ENCODE measurements at regions not wholly inside any gene's neighbourhood (a gene's known extent, or its start where the extent isn't known, plus 50 kb on each side); places are given as distances from the start of the nearest gene placed in this dataset.
A peak's percentile ranks its signal among the peaks of the same experiment; 100 is the strongest.

DNA sequence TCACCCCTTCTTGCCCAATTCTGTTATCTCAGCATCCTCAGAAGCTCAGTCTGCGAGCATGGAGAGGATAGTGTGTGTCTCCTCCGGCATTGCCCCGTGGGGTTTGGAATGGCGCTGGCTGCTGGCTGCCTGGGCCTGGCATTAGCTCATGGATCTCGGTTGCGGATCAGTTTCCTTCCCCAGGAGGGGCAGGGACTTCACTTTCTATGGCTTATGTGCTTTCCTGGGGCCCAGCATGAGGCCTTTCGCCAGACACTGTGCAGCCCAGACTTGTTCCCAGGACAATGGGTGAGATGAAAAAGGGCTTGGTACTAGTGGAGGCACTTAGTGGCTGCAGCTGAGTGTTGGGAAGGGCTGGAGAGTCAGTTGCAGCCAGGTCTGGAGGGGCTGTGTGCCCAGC is 143.3 kb downstream of the GLI2 start:
- no peak overlapping the region for H3K27ac ChIP-seq (replicated peaks)
- no peak for DNase-seq
- TF ChIP-seq, protein P1, sequence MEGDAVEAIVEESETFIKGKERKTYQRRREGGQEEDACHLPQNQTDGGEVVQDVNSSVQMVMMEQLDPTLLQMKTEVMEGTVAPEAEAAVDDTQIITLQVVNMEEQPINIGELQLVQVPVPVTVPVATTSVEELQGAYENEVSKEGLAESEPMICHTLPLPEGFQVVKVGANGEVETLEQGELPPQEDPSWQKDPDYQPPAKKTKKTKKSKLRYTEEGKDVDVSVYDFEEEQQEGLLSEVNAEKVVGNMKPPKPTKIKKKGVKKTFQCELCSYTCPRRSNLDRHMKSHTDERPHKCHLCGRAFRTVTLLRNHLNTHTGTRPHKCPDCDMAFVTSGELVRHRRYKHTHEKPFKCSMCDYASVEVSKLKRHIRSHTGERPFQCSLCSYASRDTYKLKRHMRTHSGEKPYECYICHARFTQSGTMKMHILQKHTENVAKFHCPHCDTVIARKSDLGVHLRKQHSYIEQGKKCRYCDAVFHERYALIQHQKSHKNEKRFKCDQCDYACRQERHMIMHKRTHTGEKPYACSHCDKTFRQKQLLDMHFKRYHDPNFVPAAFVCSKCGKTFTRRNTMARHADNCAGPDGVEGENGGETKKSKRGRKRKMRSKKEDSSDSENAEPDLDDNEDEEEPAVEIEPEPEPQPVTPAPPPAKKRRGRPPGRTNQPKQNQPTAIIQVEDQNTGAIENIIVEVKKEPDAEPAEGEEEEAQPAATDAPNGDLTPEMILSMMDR (IDR thresholded peaks at IDR 0.05; ENCODE audit: borderline replicate concordance) = no peak
- no peak overlapping the region for H3K4me3 ChIP-seq
- H3K4me1 ChIP-seq = peaks cover 8% of the 10 kb centered on the region
- peaks cover 29% of the 10 kb centered on the region for H3K27me3 ChIP-seq (ENCODE audit: low read depth)
- intact Hi-C loops (cut with micrococcal nuclease) = no loop called here
- no peaks in the 10 kb centered on the region for H3K9me3 ChIP-seq (replicated peaks)
- no peaks in the 10 kb centered on the region for H3K36me3 ChIP-seq

DNA sequence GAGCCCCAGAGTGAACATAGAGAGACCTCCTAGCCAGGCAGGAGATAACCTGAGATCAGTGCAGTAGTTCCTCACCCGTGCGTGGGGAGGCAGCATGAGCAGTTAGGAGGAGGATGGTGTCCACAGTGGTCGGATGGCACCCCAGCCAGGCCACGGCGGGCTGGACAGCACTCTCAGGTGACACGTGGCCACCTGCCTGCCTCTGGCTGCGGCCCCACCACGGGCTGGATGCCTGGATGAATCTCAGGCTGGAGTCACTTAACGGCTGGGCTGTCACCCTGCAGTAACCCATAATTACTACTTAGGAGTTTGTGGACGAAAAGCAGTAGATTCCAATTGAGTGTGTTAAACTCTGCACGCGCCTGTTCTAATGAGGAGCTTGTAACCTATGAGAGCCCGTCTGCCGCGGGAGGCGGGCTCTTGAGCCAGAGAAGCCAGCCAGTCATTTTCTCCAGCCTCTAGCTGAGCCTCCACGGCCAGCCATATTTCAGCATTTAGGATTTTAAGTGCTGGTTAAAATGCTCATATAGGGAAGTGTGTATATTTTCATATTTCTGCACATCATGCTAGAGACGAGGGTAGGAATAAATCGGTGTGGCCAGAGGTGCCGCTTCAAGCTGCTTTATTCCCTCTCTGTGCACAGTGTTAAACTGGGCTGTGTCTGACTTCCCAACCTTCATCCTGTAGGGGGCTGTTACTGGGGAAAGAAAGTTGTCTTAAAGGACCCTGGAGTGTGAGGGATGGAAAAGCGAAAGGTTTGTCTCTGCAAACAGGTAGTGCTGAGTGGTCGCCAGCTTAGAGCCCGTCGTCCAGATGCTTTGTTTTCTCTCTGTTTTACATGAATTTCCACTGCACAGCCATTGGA is 144.0 kb downstream of the GLI2 start:
- H3K27me3 ChIP-seq (ENCODE audit: low read depth) = peaks cover 26% of the 10 kb centered on the region
- H3K4me1 ChIP-seq = peaks cover 8% of the 10 kb centered on the region
- intact Hi-C loops (cut with micrococcal nuclease) = no loop called here
- DNase-seq = no peak
- no peaks in the 10 kb centered on the region for H3K9me3 ChIP-seq (replicated peaks)
- TF ChIP-seq, protein P1 (IDR thresholded peaks at IDR 0.05; ENCODE audit: borderline replicate concordance) = no peak
- no peaks in the 10 kb centered on the region for H3K36me3 ChIP-seq
- no peak overlapping the region for H3K4me3 ChIP-seq
- no peak overlapping the region for H3K27ac ChIP-seq (replicated peaks)

DNA sequence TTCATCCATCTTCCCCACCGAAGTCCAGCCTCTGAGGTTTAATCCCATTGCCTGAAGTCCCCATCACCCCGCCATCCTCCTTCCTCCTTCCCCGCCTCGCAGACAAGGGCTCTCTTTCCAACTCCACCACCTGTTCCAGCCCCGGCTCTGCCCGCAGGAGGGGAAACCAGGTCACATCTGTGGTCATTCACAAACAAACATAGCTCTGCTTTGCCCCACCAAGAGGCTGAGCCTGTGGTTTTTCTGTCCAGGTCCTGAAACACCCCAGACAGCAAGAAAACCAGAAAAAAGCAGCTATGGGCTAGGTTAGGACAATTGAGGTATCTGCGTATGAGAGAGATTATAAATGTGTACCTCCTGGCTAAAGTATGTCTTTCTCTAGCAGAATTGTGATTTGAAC is 144.7 kb downstream of the GLI2 start:
- TF ChIP-seq, protein P1 (IDR thresholded peaks at IDR 0.05; ENCODE audit: borderline replicate concordance) = no peak
- H3K4me1 ChIP-seq = peaks cover 8% of the 10 kb centered on the region
- H3K4me3 ChIP-seq = no peak overlapping the region
- no peaks in the 10 kb centered on the region for H3K9me3 ChIP-seq (replicated peaks)
- H3K27ac ChIP-seq (replicated peaks) = no peak overlapping the region
- H3K27me3 ChIP-seq (ENCODE audit: low read depth) = peaks cover 24% of the 10 kb centered on the region
- intact Hi-C loops (cut with micrococcal nuclease) = no loop called here
- DNase-seq = no peak
- no peaks in the 10 kb centered on the region for H3K36me3 ChIP-seq

DNA sequence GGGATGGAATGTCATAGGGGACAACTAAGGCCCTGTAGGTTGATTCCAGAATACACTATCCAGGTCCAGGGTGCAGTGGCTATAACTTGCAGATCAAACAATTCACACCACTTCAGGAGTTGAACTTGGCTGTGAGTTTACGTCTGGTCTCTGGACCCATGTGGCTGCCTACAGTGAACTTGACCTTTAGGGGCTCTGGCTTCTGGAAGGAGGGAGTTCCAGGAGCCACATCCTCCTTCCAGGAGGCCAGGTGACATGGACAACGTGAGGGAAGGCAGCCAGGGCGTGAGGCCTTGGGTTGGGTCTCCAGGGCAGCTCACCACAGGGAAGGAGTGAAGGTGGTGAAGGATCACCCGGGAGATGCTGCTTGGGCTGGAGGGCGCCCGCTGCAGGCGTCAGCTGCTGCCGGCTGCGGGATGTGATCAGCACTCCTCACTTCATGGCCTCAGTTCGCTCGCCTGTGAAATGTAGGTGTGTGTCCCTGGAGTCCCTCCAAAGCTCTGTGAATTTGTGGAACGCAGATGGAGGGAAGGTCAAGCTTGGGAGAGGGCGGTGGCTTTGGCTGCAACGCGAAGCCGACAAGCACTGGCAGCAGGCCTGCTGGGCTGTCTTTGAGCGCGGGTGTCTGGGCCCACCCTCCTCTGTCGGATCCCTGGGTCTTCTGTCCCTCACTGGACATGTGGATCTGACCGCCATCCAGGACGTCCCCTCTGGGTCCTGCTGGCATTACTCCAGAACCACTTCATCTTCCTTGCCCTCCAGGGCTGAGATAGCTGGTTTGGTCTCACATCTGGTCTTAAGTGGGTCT is 146.5 kb downstream of the GLI2 start:
- Histone ChIP-seq H3K27me3 (ENCODE audit: low read depth) (peaks cover 23% of the 10 kb centered on the region), H3K4me3 (no peak overlapping the region), H3K9me3 (replicated peaks) (no peaks in the 10 kb centered on the region), H3K27ac (replicated peaks) (no peak overlapping the region), H3K36me3 (no peaks in the 10 kb centered on the region), H3K4me1 (peaks cover 8% of the 10 kb centered on the region)
- peak; percentile 42 for DNase-seq
- TF ChIP-seq, protein P1 (IDR thresholded peaks at IDR 0.05; ENCODE audit: borderline replicate concordance) = no peak
- intact Hi-C loops (cut with micrococcal nuclease) = no loop called here

DNA sequence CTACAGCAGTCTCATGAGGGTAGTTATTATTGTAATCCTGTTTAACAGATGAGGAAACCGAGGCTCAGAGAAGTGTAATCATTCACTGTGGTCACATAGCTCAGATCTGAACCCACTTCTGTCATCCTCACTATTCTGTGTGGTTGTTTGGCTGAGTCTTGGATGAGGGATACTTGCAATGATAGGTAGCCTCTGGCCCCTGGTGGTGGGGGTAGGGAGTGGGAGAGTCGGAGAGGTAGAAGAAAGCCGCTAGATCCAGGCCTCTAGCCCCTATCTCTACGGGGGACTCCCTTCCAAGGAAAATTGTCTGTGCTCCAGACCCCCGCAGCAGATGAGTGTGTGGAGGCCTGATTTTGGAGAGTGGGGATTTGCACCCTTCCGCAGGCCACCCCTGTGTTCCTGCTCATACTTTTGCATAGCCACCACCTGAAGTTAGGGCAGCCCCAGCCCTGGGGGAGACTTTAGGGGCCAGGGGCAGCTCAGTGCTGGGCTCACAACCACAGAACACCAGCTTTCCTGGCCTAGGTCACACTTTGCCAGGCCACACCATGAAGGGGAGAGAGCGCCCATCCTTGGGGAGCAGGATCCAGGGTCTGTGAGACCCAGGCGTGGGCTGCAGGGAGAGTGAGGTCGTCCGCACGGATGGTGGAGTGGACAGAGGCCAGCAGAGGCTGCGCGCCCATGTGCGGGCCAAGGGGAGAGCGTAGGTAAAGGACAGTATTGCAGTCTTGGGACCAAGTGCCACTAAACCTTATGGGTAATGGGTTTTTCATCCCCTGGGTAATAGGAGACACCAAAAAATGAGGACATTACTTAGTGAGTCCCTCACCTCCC is 148.2 kb downstream of the GLI2 start:
- TF ChIP-seq, protein P1 (IDR thresholded peaks at IDR 0.05; ENCODE audit: borderline replicate concordance) = no peak
- no peak overlapping the region for H3K27ac ChIP-seq (replicated peaks)
- peak; percentile 1 for DNase-seq

More for the DNA sequence above, 148.2 kb downstream of the GLI2 start:
- H3K4me1 ChIP-seq = peaks cover 8% of the 10 kb centered on the region
- H3K4me3 ChIP-seq = no peak overlapping the region
- intact Hi-C loops (cut with micrococcal nuclease) = no loop called here
- H3K27me3 ChIP-seq (ENCODE audit: low read depth) = peaks cover 23% of the 10 kb centered on the region
- no peaks in the 10 kb centered on the region for H3K36me3 ChIP-seq
- no peaks in the 10 kb centered on the region for H3K9me3 ChIP-seq (replicated peaks)

Measured in left ventricle myocardium inferior (tissue), 1 donor.